Loucy (cell line): ENCODE measurements at regions not wholly inside any gene's neighbourhood (a gene's known extent, or its start where the extent isn't known, plus 50 kb on each side); places are given as distances from the start of the nearest gene placed in this dataset.

Source experiments
- CTCF ChIP-seq: fragments of 200-600 bp; sonication (generic); conservative IDR thresholded peaks from 2 replicates; pipeline ENCODE4 v1.5.1; 2014; ENCODE audit warnings: mild to moderate bottlenecking, antibody characterized with exemption, low read length
- EZH2phosphoT487 ChIP-seq: fragments of 200-600 bp; IDR thresholded peaks from 2 replicates; pipeline ENCODE4 v1.6.1; 2018; ENCODE audit warnings: antibody characterized with exemption, mild to moderate bottlenecking, moderate library complexity, borderline replicate concordance

DNA sequence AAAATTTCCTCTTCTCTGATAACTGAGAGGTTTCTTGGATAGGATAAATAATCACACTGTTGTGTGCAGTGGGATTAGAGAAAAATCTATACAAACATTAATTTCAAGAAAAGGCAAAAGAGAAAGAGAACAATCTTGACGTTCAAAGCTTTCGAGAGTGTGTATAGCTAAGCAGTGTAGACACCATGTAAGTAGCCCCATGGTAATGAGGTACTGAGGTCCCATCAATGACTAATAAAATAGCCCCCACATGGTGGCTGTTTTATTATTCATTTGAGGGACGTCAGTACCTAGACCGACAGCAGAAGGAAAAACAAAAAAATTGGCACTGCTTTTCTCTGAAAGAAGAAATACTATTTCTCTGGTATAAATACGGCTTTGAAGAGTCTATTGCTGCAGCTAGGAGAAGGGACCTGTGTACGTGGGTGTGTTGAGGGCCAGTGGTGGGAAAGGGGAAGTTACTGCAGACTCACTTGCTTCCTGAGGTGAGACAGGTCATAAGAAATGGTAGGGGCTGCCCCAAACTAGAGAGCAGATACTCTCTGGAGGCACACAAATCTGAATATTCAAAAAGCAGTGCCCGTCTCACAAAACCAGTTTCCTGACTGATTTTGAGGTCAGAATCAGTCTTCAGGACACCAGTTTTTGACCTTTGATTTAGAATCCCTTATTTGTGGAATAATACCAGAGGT, 339.8 kb downstream of the EMP1 start:
- TF ChIP-seq CTCF: no peak
- TF ChIP-seq EZH2phosphoT487: no peak
